ENCODE measurements at regions not wholly inside any gene's neighbourhood (a gene's known extent, or its start where the extent isn't known, plus 50 kb on each side); places are given as distances from the start of the nearest gene placed in this dataset.

DNA sequence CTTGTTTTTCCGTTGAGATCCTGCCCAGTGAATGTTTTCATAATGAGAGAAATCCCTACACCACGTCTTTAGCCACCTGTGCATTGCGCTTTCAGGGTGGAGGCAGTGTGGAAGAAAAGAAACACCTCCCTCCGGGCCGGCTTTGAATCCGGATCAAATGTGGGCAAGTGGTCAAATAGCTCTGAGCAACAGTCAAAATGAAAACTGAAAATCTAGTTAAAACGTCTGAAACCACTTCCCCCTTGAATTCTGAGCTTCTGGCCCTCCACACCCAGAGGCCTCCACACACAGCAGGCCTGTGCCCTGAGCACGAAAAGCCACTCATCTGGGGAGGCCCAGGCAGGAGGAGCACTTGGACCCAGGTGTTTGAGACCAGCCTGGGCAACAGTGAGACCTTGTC lies 263.6 kb upstream of the SALL3 start:
- ChIA-PET POLR2A (interaction anchor here (0.6 kb wide), 1 partner anchor 1281 kb away, joined by 3 read pairs; no protein-coding TSS in a partner anchor), CTCF (no interaction called here)
- no peak for ATAC-seq
- no peak overlapping the region for H3K4me3 Mint-ChIP-seq
- no peaks in the 10 kb centered on the region for H3K36me3 Mint-ChIP-seq (ENCODE audit: low read depth)
- DNase-seq: no peak
- H3K27me3 Mint-ChIP-seq (ENCODE audit: low read depth): peaks cover 2% of the 10 kb centered on the region
- H3K9me3 Mint-ChIP-seq (ENCODE audit: insufficient read depth): no peaks in the 10 kb centered on the region
- no peaks in the 10 kb centered on the region for H3K4me1 Mint-ChIP-seq (ENCODE audit: low read depth)
- H3K27ac Mint-ChIP-seq: no peak overlapping the region

- no peak for ATAC-seq
- CTCF ChIA-PET: no interaction called here
- Mint-ChIP-seq H3K9me3 (ENCODE audit: insufficient read depth) (no peaks in the 10 kb centered on the region), H3K4me1 (ENCODE audit: low read depth) (no peaks in the 10 kb centered on the region), H3K27me3 (ENCODE audit: low read depth) (peaks cover 4% of the 10 kb centered on the region), H3K4me3 (no peak overlapping the region), H3K27ac (no peak overlapping the region), H3K36me3 (ENCODE audit: low read depth) (no peaks in the 10 kb centered on the region)
- DNase-seq: no peak
- POLR2A ChIA-PET: interaction anchor here (0.6 kb wide), 1 partner anchor 1282 kb away, joined by 3 read pairs; no protein-coding TSS in a partner anchor
Observed at GRCh38 chr18:78716581-78716980, 263.0 kb upstream of the SALL3 start.

- Mint-ChIP-seq H3K27me3 (ENCODE audit: low read depth) (peaks cover 9% of the 10 kb centered on the region), H3K9me3 (ENCODE audit: insufficient read depth) (no peaks in the 10 kb centered on the region), H3K4me1 (ENCODE audit: low read depth) (no peaks in the 10 kb centered on the region), H3K4me3 (no peak overlapping the region), H3K36me3 (ENCODE audit: low read depth) (no peaks in the 10 kb centered on the region), H3K27ac (no peak overlapping the region)
- ChIA-PET CTCF (no interaction called here), POLR2A (no interaction called here)
- DNase-seq (no peak), ATAC-seq (no peak)
Observed at GRCh38 chr18:78717051-78717765, 262.4 kb upstream of the SALL3 start.

GRCh38 chr18:78717766-78718150 lies 261.9 kb upstream of the SALL3 start:
- H3K27me3 Mint-ChIP-seq (ENCODE audit: low read depth): peaks cover 9% of the 10 kb centered on the region
- DNase-seq: no peak
- no peak overlapping the region for H3K27ac Mint-ChIP-seq
- ATAC-seq: no peak
- H3K4me1 Mint-ChIP-seq (ENCODE audit: low read depth): no peaks in the 10 kb centered on the region
- H3K9me3 Mint-ChIP-seq (ENCODE audit: insufficient read depth): no peaks in the 10 kb centered on the region
- H3K36me3 Mint-ChIP-seq (ENCODE audit: low read depth): no peaks in the 10 kb centered on the region
- CTCF ChIA-PET: no interaction called here
- POLR2A ChIA-PET: no interaction called here
- H3K4me3 Mint-ChIP-seq: no peak overlapping the region

- no peak overlapping the region for H3K27ac Mint-ChIP-seq
- CTCF ChIA-PET: no interaction called here
- H3K4me1 Mint-ChIP-seq (ENCODE audit: low read depth): no peaks in the 10 kb centered on the region
- POLR2A ChIA-PET: no interaction called here
- H3K4me3 Mint-ChIP-seq: no peak overlapping the region
- ATAC-seq (no peak), DNase-seq (no peak)
- H3K9me3 Mint-ChIP-seq (ENCODE audit: insufficient read depth): no peaks in the 10 kb centered on the region
- no peaks in the 10 kb centered on the region for H3K36me3 Mint-ChIP-seq (ENCODE audit: low read depth)
- H3K27me3 Mint-ChIP-seq (ENCODE audit: low read depth): peaks cover 17% of the 10 kb centered on the region
Observed at GRCh38 chr18:78719821-78720220, 259.8 kb upstream of the SALL3 start.

DNA sequence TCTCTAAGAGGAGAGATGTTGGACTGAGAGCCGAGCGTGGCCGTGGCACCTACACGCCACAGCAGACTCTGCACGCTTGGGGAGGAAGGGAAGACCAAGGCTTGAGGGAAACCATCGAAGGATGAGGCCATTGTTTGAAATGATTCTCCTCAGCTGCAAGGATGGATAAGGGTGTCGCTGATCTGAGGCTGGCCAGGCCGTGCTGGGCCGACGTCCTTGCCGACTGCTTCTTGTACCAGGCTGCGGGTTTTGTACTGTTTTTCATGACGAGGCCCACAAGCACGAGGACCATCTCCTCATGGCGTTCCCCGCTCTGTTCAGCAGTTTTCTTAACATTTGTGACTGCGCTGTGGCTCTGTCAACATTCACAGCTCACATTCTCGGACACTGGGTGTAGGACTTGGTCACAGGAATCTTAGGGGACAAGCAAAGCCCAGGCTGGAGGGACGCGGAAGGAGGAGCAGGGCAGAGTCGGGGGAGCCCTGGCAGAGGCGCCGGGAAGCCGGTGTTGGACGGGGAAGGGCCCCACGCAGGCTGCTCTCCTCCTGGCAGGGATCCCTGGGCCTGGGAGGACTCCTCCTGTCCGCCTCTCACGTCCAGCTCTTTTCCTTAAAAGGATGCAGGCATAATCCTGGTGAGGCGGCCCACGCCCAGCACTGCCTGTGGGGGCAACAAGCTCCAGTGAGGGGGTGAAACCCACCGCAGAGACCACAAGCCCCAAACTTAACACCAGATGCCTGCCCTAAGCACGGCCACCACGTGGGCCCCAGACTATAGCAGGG lies 259.0 kb upstream of the SALL3 start:
- POLR2A ChIA-PET: no interaction called here
- no peak for ATAC-seq
- Mint-ChIP-seq H3K27ac (no peak overlapping the region), H3K9me3 (ENCODE audit: insufficient read depth) (no peaks in the 10 kb centered on the region), H3K36me3 (ENCODE audit: low read depth) (no peaks in the 10 kb centered on the region), H3K27me3 (ENCODE audit: low read depth) (peaks cover 17% of the 10 kb centered on the region), H3K4me3 (no peak overlapping the region), H3K4me1 (ENCODE audit: low read depth) (no peaks in the 10 kb centered on the region)
- CTCF ChIA-PET: no interaction called here
- DNase-seq: no peak

GRCh38 chr18:78721238-78721875 lies 258.3 kb upstream of the SALL3 start:
- H3K27ac Mint-ChIP-seq: no peak overlapping the region
- ChIA-PET POLR2A (no interaction called here), CTCF (no interaction called here)
- H3K4me3 Mint-ChIP-seq: no peak overlapping the region
- peaks cover 17% of the 10 kb centered on the region for H3K27me3 Mint-ChIP-seq (ENCODE audit: low read depth)
- no peaks in the 10 kb centered on the region for H3K9me3 Mint-ChIP-seq (ENCODE audit: insufficient read depth)
- H3K4me1 Mint-ChIP-seq (ENCODE audit: low read depth): no peaks in the 10 kb centered on the region
- ATAC-seq (no peak), DNase-seq (no peak)
- H3K36me3 Mint-ChIP-seq (ENCODE audit: low read depth): no peaks in the 10 kb centered on the region

DNA sequence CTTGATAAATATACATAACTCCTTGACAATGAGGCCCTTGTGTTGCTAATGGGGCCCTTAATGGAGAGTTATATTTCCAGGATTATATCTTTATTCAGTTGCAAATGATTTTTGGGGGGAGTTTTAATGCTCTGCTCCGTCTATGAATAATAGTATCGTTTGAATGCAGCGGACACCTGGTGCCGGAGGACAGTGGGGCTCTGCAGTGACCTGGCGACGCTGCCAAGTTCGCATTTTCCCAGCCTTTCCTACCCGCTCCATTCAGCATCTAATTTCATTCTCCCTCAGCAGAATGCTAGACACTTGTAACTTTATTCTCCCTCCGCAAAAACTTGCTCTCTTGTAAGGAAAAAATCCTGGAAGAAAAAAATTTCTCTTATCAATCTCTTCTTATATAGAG lies 257.6 kb upstream of the SALL3 start:
- DNase-seq (no peak), ATAC-seq (no peak)
- Mint-ChIP-seq H3K36me3 (ENCODE audit: low read depth) (no peaks in the 10 kb centered on the region), H3K27ac (no peak overlapping the region), H3K27me3 (ENCODE audit: low read depth) (peaks cover 17% of the 10 kb centered on the region), H3K9me3 (ENCODE audit: insufficient read depth) (no peaks in the 10 kb centered on the region), H3K4me3 (no peak overlapping the region), H3K4me1 (ENCODE audit: low read depth) (no peaks in the 10 kb centered on the region)
- CTCF ChIA-PET: no interaction called here
- POLR2A ChIA-PET: no interaction called here

DNA sequence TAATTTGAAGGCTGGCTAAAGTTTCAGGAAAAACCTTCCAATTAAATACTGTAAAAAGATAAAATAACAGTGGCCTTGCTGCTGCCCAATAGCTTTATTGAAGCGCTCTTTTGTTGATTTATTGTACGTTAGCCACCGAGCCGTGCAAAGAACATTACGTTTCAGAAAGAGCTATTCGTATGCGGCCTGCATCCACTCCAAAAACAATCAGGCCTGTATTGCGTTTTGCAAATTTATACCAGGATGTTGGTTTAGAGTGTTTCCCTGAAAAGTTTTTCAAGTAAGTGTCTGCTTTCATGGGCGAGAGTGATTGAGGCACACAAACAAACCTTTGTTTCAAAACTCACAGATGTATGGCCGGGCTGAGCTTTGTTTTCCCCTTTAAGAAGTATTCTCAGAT lies 257.2 kb upstream of the SALL3 start:
- DNase-seq: no peak
- Mint-ChIP-seq H3K36me3 (ENCODE audit: low read depth) (no peaks in the 10 kb centered on the region), H3K9me3 (ENCODE audit: insufficient read depth) (no peaks in the 10 kb centered on the region), H3K4me1 (ENCODE audit: low read depth) (no peaks in the 10 kb centered on the region), H3K27me3 (ENCODE audit: low read depth) (peaks cover 17% of the 10 kb centered on the region), H3K27ac (no peak overlapping the region), H3K4me3 (no peak overlapping the region)
- ATAC-seq: no peak
- CTCF ChIA-PET: no interaction called here
- POLR2A ChIA-PET: no interaction called here

GRCh38 chr18:78722929-78723710 lies 256.5 kb upstream of the SALL3 start:
- Mint-ChIP-seq H3K9me3 (ENCODE audit: insufficient read depth) (no peaks in the 10 kb centered on the region), H3K27me3 (ENCODE audit: low read depth) (peaks cover 17% of the 10 kb centered on the region), H3K4me3 (no peak overlapping the region), H3K4me1 (ENCODE audit: low read depth) (no peaks in the 10 kb centered on the region), H3K36me3 (ENCODE audit: low read depth) (no peaks in the 10 kb centered on the region), H3K27ac (no peak overlapping the region)
- DNase-seq (no peak), ATAC-seq (no peak)
- CTCF ChIA-PET: no interaction called here
- POLR2A ChIA-PET: no interaction called here

GRCh38 chr18:78724214-78724914 lies 255.3 kb upstream of the SALL3 start:
- peaks cover 17% of the 10 kb centered on the region for H3K27me3 Mint-ChIP-seq (ENCODE audit: low read depth)
- no peaks in the 10 kb centered on the region for H3K9me3 Mint-ChIP-seq (ENCODE audit: insufficient read depth)
- CTCF ChIA-PET: no interaction called here
- POLR2A ChIA-PET: no interaction called here
- H3K4me1 Mint-ChIP-seq (ENCODE audit: low read depth): no peaks in the 10 kb centered on the region
- no peak overlapping the region for H3K4me3 Mint-ChIP-seq
- no peaks in the 10 kb centered on the region for H3K36me3 Mint-ChIP-seq (ENCODE audit: low read depth)
- ATAC-seq (no peak), DNase-seq (no peak)
- H3K27ac Mint-ChIP-seq: no peak overlapping the region

Measured in activated CD8-positive, alpha-beta T cell treated with anti-CD3 and anti-CD28 coated beads, Interleukin-2, amount 10 ng/mL, durations not matched to agents 7 days and 5 days (primary cell).